ENCODE measurements at regions not wholly inside any gene's neighbourhood (a gene's known extent, or its start where the extent isn't known, plus 50 kb on each side); places are given as distances from the start of the nearest gene placed in this dataset.

- no peak for TF ChIP-seq CTCF (IDR thresholded peaks at IDR 0.05)
- TF ChIP-seq POLR2A (IDR thresholded peaks at IDR 0.05): no peak
Measured at GRCh38 chr12:111057701-111058425, 137.5 kb upstream of the MYL2 start.

Measured in uterus (tissue), 2 donors.